SU-DHL-6 (cell line): ENCODE measurements at regions not wholly inside any gene's neighbourhood (a gene's known extent, or its start where the extent isn't known, plus 50 kb on each side); places are given as distances from the start of the nearest gene placed in this dataset.

ENCODE experiments used
- H2AFZ ChIP-seq: fragments of 200-600 bp; sonication (generic); 2 replicates; pipeline ENCODE4 v1.6.1; 2014; ENCODE audit warnings: low read depth, mild to moderate bottlenecking, moderate library complexity, mixed read lengths, antibody characterized with exemption, low read length; ENCODE audit not compliant: severe bottlenecking
- H3F3A ChIP-seq: fragments of 200-600 bp; shearing (Covaris generic); 2 replicates; pipeline ENCODE4 v1.6.0; 2016; ENCODE audit warnings: antibody characterized with exemption, mild to moderate bottlenecking; ENCODE audit not compliant: insufficient read depth
- H3K27ac ChIP-seq: fragments of 200-600 bp; sonication (generic); 2 replicates; pipeline ENCODE4 v1.5.1; 2016; ENCODE audit warnings: low read depth, mild to moderate bottlenecking, low read length, moderate library complexity, mixed read lengths
- H3K27me3 ChIP-seq: fragments of 200-600 bp; sonication (generic), shearing (Covaris generic); 2 replicates; pipeline ENCODE4 v1.6.0; 2014; ENCODE audit warnings: mild to moderate bottlenecking, low read length
- H3K36me3 ChIP-seq: fragments of 200-600 bp; sonication (generic); 2 replicates; pipeline ENCODE4 v1.6.1; 2014; ENCODE audit warnings: mild to moderate bottlenecking, low read length, mixed read lengths
- H3K4me2 ChIP-seq: fragments of 300-600, 200-600 bp; shearing (Covaris generic), sonication (generic); 2 replicates; pipeline ENCODE4 v1.6.0; 2014; ENCODE audit warnings: low read length, low read depth, mild to moderate bottlenecking; ENCODE audit not compliant: poor library complexity, severe bottlenecking
- H3K4me3 ChIP-seq: fragments of 200-600 bp; sonication (generic); 2 replicates; pipeline ENCODE4 v1.5.1; 2014; ENCODE audit warnings: antibody characterized with exemption, low read length, mild to moderate bottlenecking, mixed read lengths; ENCODE audit not compliant: insufficient read depth, poor library complexity, severe bottlenecking
- H3K79me2 ChIP-seq: fragments of 200-600 bp; sonication (generic); 2 replicates; pipeline ENCODE4 v1.6.1; 2014; ENCODE audit warnings: mild to moderate bottlenecking, low read length, moderate library complexity; ENCODE audit not compliant: insufficient read depth
- H3K9ac ChIP-seq: fragments of 200-600 bp; sonication (generic); 2 replicates; pipeline ENCODE4 v1.7.0; 2014; ENCODE audit warnings: mild to moderate bottlenecking, low read length
- H3K9me2 ChIP-seq: fragments of 200-600 bp; sonication (generic); replicated peaks from 2 replicates; pipeline ENCODE4 v1.6.1; 2014; ENCODE audit warnings: low read length; ENCODE audit not compliant: insufficient read depth
- H3K9me3 ChIP-seq: fragments of 200-600 bp; sonication (generic); 2 replicates; pipeline ENCODE4 v1.6.1; 2014; ENCODE audit warnings: low read length, mixed read lengths; ENCODE audit not compliant: insufficient read depth
- H4K20me1 ChIP-seq: fragments of 200-600 bp; sonication (generic); 2 replicates; pipeline ENCODE4 v1.6.1; 2014; ENCODE audit warnings: low read depth, mild to moderate bottlenecking, antibody characterized with exemption, low read length, moderate library complexity, mixed read lengths
- CTCF ChIP-seq: fragments of 200-600 bp; sonication (generic); IDR thresholded peaks from one replicate; pipeline ENCODE4 v1.5.1; 2017; ENCODE audit warnings: antibody characterized with exemption, mild to moderate bottlenecking, low read length, moderate library complexity; ENCODE audit not compliant: insufficient read depth, poor library complexity, severe bottlenecking
- EZH2phosphoT487 ChIP-seq: fragments of 200-600 bp; sonication (generic), shearing (Covaris generic); conservative IDR thresholded peaks from 2 replicates; pipeline ENCODE4 v1.6.1; 2018; ENCODE audit warnings: mild to moderate bottlenecking, antibody characterized with exemption, low read length, moderate library complexity, mixed read lengths

DNA sequence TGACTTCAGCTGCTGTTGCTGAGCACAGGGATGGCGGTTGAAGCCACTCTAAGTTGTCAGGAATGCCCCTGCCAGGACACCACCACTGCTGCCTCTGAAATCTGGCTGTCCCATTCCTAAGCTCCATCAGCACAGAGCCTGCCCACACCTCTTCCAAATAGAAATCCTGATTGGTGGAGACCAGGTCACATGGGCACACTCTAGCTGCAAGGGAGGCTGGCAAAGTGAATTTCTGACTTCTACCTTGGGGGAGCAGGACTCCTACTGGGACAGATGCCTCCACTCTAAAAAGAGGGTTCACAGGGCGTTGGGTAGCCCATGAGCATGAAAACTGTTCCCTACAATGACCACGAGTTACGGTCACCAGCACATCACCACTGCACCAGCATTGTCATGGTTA, 83.8 kb upstream of the TARDBP start:
- TF ChIP-seq CTCF, result no peak
- H3K27ac ChIP-seq, result no peak overlapping the region
- H3K9me3 ChIP-seq, result peaks cover 8% of the 10 kb centered on the region; the same call in 1 of the 2 replicates
- H3K36me3 ChIP-seq, result no peaks in the 10 kb centered on the region
- no peak overlapping the region for H3K9ac ChIP-seq
- H2AFZ ChIP-seq, result no peak overlapping the region
- H3F3A ChIP-seq, result no peaks in the 10 kb centered on the region
- no peaks in the 10 kb centered on the region for H3K79me2 ChIP-seq
- no peak overlapping the region for H3K4me3 ChIP-seq
- no peaks in the 10 kb centered on the region for H3K9me2 ChIP-seq
- no peaks in the 10 kb centered on the region for H3K27me3 ChIP-seq
- no peak overlapping the region for H3K4me2 ChIP-seq
- no peaks in the 10 kb centered on the region for H4K20me1 ChIP-seq

DNA sequence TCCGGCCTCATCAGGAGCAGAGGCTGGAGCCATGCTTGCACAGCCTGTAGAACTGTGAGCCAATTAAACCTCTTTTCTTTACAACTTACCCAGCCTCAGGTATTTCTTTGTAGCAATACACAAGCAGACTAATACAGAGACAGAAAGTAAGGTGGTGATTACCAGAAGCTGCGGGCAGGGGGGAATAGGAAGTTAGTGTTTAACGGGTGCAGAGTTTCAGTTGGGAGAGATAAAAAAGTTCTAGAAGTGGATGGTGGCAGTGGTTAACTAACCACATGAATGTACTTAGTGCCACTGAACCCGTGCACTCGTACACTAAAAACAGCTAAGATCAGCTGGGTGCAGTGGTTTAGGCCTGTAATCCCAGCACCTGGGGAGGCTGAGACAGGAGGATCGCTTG, 80.4 kb upstream of the TARDBP start:
- H3K4me3 ChIP-seq, result no peak overlapping the region
- H3K79me2 ChIP-seq, result no peaks in the 10 kb centered on the region
- H4K20me1 ChIP-seq, result no peaks in the 10 kb centered on the region
- no peak overlapping the region for H3K9ac ChIP-seq
- TF ChIP-seq CTCF (no peak), EZH2phosphoT487 (no peak)
- H3K27ac ChIP-seq, result no peak overlapping the region
- no peaks in the 10 kb centered on the region for H3K9me2 ChIP-seq
- no peaks in the 10 kb centered on the region for H3F3A ChIP-seq
- H3K36me3 ChIP-seq, result no peaks in the 10 kb centered on the region
- peaks cover 8% of the 10 kb centered on the region; the same call in 1 of the 2 replicates for H3K9me3 ChIP-seq
- H2AFZ ChIP-seq, result no peak overlapping the region
- no peak overlapping the region for H3K4me2 ChIP-seq
- H3K27me3 ChIP-seq, result no peaks in the 10 kb centered on the region

DNA sequence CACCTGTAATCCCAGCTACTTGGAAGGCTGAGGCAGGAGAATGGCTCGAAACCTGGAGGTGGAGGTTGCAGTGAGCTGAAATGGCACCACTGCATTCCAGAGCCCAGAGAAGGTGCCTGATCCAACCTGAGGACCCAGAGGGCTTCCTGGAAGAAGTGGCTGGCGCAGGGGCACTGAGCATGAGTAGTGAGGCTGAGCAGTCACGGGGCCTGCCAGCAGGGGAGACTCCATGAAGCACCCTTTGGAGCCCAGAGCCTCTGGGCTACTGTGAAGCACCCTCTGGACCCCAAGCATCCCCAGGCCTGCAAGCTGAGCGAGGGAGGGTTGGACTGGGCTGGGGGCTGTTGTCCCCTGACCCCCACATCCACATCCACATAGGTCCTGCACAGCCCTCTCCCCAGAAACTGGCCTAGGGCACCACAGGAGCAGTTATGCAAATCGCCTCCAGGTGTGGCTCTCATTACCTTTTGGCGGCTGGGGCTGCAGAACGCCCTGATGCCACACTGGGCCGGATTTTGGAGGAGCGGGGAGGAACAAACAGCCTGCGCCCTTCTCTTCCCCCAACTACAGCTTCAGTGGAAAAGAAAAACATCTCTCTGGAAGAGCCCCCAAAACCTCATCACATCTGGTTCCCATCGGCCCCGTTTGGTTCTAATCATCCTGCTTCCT, 78.2 kb upstream of the TARDBP start:
- Histone ChIP-seq H2AFZ (no peak overlapping the region), H3K4me2 (no peak overlapping the region), H3K4me3 (no peak overlapping the region), H3K27ac (no peak overlapping the region), H4K20me1 (no peaks in the 10 kb centered on the region), H3K9ac (no peak overlapping the region), H3F3A (no peaks in the 10 kb centered on the region), H3K9me3 (no peaks in the 10 kb centered on the region), H3K27me3 (no peaks in the 10 kb centered on the region), H3K36me3 (no peaks in the 10 kb centered on the region), H3K79me2 (no peaks in the 10 kb centered on the region), H3K9me2 (no peaks in the 10 kb centered on the region)
- no peak for TF ChIP-seq EZH2phosphoT487
- TF ChIP-seq CTCF, result no peak
